Neural progenitor cell (in vitro differentiated cells): ENCODE measurements at regions not wholly inside any gene's neighbourhood (a gene's known extent, or its start where the extent isn't known, plus 50 kb on each side); places are given as distances from the start of the nearest gene placed in this dataset.

ENCODE experiments used
- DNase-seq: peaks from one replicate; pipeline ENCODE4 v3.0.0-alpha.2; 2016; ENCODE audit warnings: low spot score
- H2AFZ ChIP-seq: fragments of 200-600 bp; sonication (generic); replicated peaks from 2 replicates; pipeline ENCODE4 v1.6.1; 2016; ENCODE audit warnings: antibody characterized with exemption
- H3F3A ChIP-seq: fragments of 200-600 bp; sonication (generic); 2 replicates; pipeline ENCODE4 v1.6.1; 2016; ENCODE audit warnings: antibody characterized with exemption, low read depth
- H3K27ac ChIP-seq: fragments of 200-600 bp; sonication (generic); 2 replicates; pipeline ENCODE4 v1.5.1; 2016; ENCODE audit warnings: mild to moderate bottlenecking
- H3K27me3 ChIP-seq: fragments of 200-600 bp; sonication (generic); 2 replicates; pipeline ENCODE4 v1.6.1; 2016; ENCODE audit warnings: mild to moderate bottlenecking, moderate library complexity
- H3K36me3 ChIP-seq: fragments of 200-600 bp; sonication (generic); 2 replicates; pipeline ENCODE4 v1.5.1; 2016
- H3K4me1 ChIP-seq: fragments of 200-600 bp; sonication (generic); 2 replicates; pipeline ENCODE4 v1.6.1; 2016; ENCODE audit warnings: mixed run types
- H3K4me2 ChIP-seq: fragments of 200-600 bp; sonication (generic); 2 replicates; pipeline ENCODE4 v1.6.1; 2016
- H3K4me3 ChIP-seq: fragments of 200-600 bp; sonication (generic); 2 replicates; pipeline ENCODE4 v1.5.1; 2016
- H3K79me2 ChIP-seq: fragments of 200-600 bp; sonication (generic); 2 replicates; pipeline ENCODE4 v1.6.1; 2016; ENCODE audit warnings: low read depth
- H3K9ac ChIP-seq: fragments of 200-600 bp; sonication (generic); 2 replicates; pipeline ENCODE4 v1.6.1; 2016
- H3K9me3 ChIP-seq: fragments of 200-600 bp; sonication (generic); 2 replicates; pipeline ENCODE4 v1.5.1; 2016; ENCODE audit warnings: low read depth
- H4K20me1 ChIP-seq: fragments of 200-600 bp; sonication (generic); 2 replicates; pipeline ENCODE4 v1.6.1; 2016; ENCODE audit warnings: low read depth
- H3K27ac Mint-ChIP-seq: 3 replicates; pipeline ENCODE4 v1.8.0; 2021; ENCODE audit warnings: mixed read lengths
- H3K27me3 Mint-ChIP-seq: 2 replicates; pipeline ENCODE4 v1.8.0; 2022; ENCODE audit warnings: low read depth, mild to moderate bottlenecking, inconsistent platforms, moderate library complexity, mixed read lengths; ENCODE audit not compliant: insufficient read depth
- H3K36me3 Mint-ChIP-seq: 3 replicates; pipeline ENCODE4 v1.8.0; 2021; ENCODE audit warnings: mixed read lengths
- H3K4me1 Mint-ChIP-seq: 3 replicates; pipeline ENCODE4 v1.8.0; 2021; ENCODE audit warnings: mixed read lengths
- H3K4me3 Mint-ChIP-seq: 3 replicates; pipeline ENCODE4 v1.8.0; 2021; ENCODE audit warnings: mild to moderate bottlenecking, moderate library complexity, mixed read lengths
- H3K9me3 Mint-ChIP-seq: 3 replicates; pipeline ENCODE4 v1.8.0; 2020; ENCODE audit warnings: mixed read lengths
- CTCF ChIP-seq: fragments of 200-600 bp; sonication (generic); IDR thresholded peaks from 2 replicates; pipeline ENCODE4 v1.5.1; 2017; ENCODE audit warnings: antibody characterized with exemption, mild to moderate bottlenecking
- EZH2 ChIP-seq: fragments of 200-600 bp; sonication (generic); IDR thresholded peaks from 2 replicates; pipeline ENCODE4 v1.6.1; 2017; ENCODE audit warnings: antibody characterized with exemption, mild to moderate bottlenecking, moderate library complexity
- EZH2phosphoT487 ChIP-seq: fragments of 200-600 bp; sonication (generic); IDR thresholded peaks from 2 replicates; pipeline ENCODE4 v1.6.1; 2017; ENCODE audit warnings: antibody characterized with exemption

DNA sequence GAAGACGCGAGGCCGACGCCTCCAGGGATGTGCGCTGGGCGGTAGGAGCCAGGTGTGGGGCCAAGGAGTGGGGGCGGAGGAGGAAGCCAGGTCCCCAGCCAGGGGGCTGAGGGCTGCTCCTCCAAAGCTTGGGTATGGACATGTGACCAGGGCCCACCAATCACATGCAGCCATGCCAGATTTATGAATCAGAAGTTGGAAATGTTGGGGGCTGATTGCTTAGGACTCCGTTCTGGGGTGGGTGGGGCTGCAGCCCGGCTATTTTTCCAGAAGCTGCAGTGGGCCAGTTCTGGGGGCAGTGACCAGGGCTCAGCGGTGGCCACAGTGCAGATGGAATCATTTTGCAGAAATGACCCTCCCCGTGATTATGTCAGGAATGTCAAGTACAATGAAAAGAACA is 96.0 kb downstream of the CEBPB start:
- no peaks in the 10 kb centered on the region for H3K27me3 ChIP-seq
- no peak overlapping the region for H3K9ac ChIP-seq
- H3K27ac ChIP-seq: no peak overlapping the region
- Mint-ChIP-seq H3K4me1 (peaks cover 28% of the 10 kb centered on the region), H3K27ac (no peak overlapping the region), H3K9me3 (no peaks in the 10 kb centered on the region), H3K4me3 (no peak overlapping the region), H3K27me3 (peaks cover 8% of the 10 kb centered on the region), H3K36me3 (no peaks in the 10 kb centered on the region)
- TF ChIP-seq EZH2 (no peak), CTCF (no peak), EZH2phosphoT487 (no peak)
- no peak for DNase-seq
- H4K20me1 ChIP-seq: no peaks in the 10 kb centered on the region
- peak overlapping the region; percentile 79 for H2AFZ ChIP-seq
- no peak overlapping the region for H3K4me2 ChIP-seq
- H3K36me3 ChIP-seq: no peaks in the 10 kb centered on the region
- H3K79me2 ChIP-seq: no peaks in the 10 kb centered on the region
- peaks cover 6% of the 10 kb centered on the region for H3F3A ChIP-seq
- no peak overlapping the region for H3K4me3 ChIP-seq
- peaks cover 8% of the 10 kb centered on the region for H3K4me1 ChIP-seq
- H3K9me3 ChIP-seq: no peaks in the 10 kb centered on the region

GRCh38 chr20:50287512-50287911 is 96.9 kb downstream of the CEBPB start:
- TF ChIP-seq CTCF (no peak), EZH2phosphoT487 (no peak), EZH2 (no peak)
- H3K27ac Mint-ChIP-seq: no peak overlapping the region
- peaks cover 8% of the 10 kb centered on the region for H3K27me3 Mint-ChIP-seq
- peaks cover 6% of the 10 kb centered on the region for H3F3A ChIP-seq
- H3K4me1 ChIP-seq: peaks cover 8% of the 10 kb centered on the region
- H3K4me3 ChIP-seq: no peak overlapping the region
- no peak for DNase-seq
- peaks cover 28% of the 10 kb centered on the region for H3K4me1 Mint-ChIP-seq
- H3K9ac ChIP-seq: no peak overlapping the region
- no peak overlapping the region for H3K4me3 Mint-ChIP-seq
- H2AFZ ChIP-seq: no peak overlapping the region
- H3K27me3 ChIP-seq: no peaks in the 10 kb centered on the region
- H3K27ac ChIP-seq: no peak overlapping the region
- H4K20me1 ChIP-seq: no peaks in the 10 kb centered on the region
- no peaks in the 10 kb centered on the region for H3K36me3 ChIP-seq
- H3K9me3 Mint-ChIP-seq: no peaks in the 10 kb centered on the region
- H3K36me3 Mint-ChIP-seq: no peaks in the 10 kb centered on the region
- no peaks in the 10 kb centered on the region for H3K9me3 ChIP-seq
- H3K4me2 ChIP-seq: no peak overlapping the region
- no peaks in the 10 kb centered on the region for H3K79me2 ChIP-seq

DNA sequence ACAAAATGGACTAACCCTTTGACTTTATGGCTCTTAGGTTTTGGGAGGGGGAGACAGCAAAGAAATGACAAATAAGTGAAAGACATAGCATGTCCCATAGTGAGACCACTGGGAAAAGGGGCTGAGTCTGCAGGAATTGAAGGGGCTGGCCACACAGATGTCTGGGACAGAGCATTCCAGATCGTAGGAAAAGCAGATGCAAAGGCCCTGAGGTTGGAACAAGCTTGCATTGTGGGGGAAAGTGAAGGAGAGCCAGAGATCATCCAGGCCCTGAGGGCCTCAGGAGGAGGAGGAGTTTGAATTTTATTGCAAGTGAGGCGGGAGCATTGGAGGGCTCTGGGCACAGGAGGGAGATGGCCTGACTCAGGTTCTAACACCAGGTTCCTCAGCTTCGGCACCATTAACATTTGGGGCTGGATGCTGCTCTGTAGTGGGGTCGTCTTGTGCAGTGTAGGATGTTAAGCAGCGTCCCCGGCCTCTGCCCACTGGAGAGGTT is 97.5 kb downstream of the CEBPB start:
- no peak overlapping the region for H3K4me3 ChIP-seq
- H3K36me3 ChIP-seq: no peaks in the 10 kb centered on the region
- Mint-ChIP-seq H3K9me3 (no peaks in the 10 kb centered on the region), H3K27ac (peak overlapping the region; percentile 70), H3K4me1 (peaks cover 28% of the 10 kb centered on the region), H3K27me3 (peaks cover 5% of the 10 kb centered on the region), H3K36me3 (no peaks in the 10 kb centered on the region), H3K4me3 (no peak overlapping the region)
- no peak overlapping the region for H3K9ac ChIP-seq
- H3K4me2 ChIP-seq: no peak overlapping the region
- no peak for DNase-seq
- no peaks in the 10 kb centered on the region for H3K79me2 ChIP-seq
- no peak overlapping the region for H2AFZ ChIP-seq
- H3K9me3 ChIP-seq: no peaks in the 10 kb centered on the region
- no peak overlapping the region for H3K27ac ChIP-seq
- H3K27me3 ChIP-seq: no peaks in the 10 kb centered on the region
- H3K4me1 ChIP-seq: peaks cover 8% of the 10 kb centered on the region
- TF ChIP-seq EZH2: no peak
- no peaks in the 10 kb centered on the region for H4K20me1 ChIP-seq
- H3F3A ChIP-seq: peaks cover 6% of the 10 kb centered on the region

- no peak overlapping the region for H3K4me3 Mint-ChIP-seq
- peaks cover 8% of the 10 kb centered on the region for H3K27me3 Mint-ChIP-seq
- H3K9ac ChIP-seq: no peak overlapping the region
- DNase-seq: no peak
- TF ChIP-seq EZH2phosphoT487: no peak
- TF ChIP-seq EZH2: no peak
- TF ChIP-seq CTCF: no peak
- H3K27ac Mint-ChIP-seq: peak overlapping the region; percentile 86
- no peaks in the 10 kb centered on the region for H3K27me3 ChIP-seq
- H3K79me2 ChIP-seq: no peaks in the 10 kb centered on the region
- no peak overlapping the region for H3K4me3 ChIP-seq
- H3K36me3 Mint-ChIP-seq: no peaks in the 10 kb centered on the region
- H4K20me1 ChIP-seq: no peaks in the 10 kb centered on the region
- no peaks in the 10 kb centered on the region for H3K9me3 Mint-ChIP-seq
- H3K4me1 ChIP-seq: peaks cover 8% of the 10 kb centered on the region
- no peak overlapping the region for H2AFZ ChIP-seq
- H3K9me3 ChIP-seq: no peaks in the 10 kb centered on the region
- no peak overlapping the region for H3K27ac ChIP-seq
- peaks cover 27% of the 10 kb centered on the region for H3K4me1 Mint-ChIP-seq
- H3K36me3 ChIP-seq: no peaks in the 10 kb centered on the region
- no peak overlapping the region for H3K4me2 ChIP-seq
- peaks cover 6% of the 10 kb centered on the region for H3F3A ChIP-seq
Observed at GRCh38 chr20:50289581-50289980, 99.0 kb downstream of the CEBPB start.
